Transverse colon (tissue), 3 donors: ENCODE measurements at regions not wholly inside any gene's neighbourhood (a gene's known extent, or its start where the extent isn't known, plus 50 kb on each side); places are given as distances from the start of the nearest gene placed in this dataset.
"Not testable (repeated sequence)": the region's sequence is repeated elsewhere in the genome, so short reads cannot be mapped to it uniquely, and the experiment has no call there.

Source experiments
- EP300 ChIP-seq: sonication (generic); formaldehyde crosslinking; IDR thresholded peaks from one replicate; pipeline ENCODE4 v1.6.1; 2017; ENCODE audit warnings: antibody characterized with exemption, low read depth
- TF ChIP-seq, protein P1 (sequence below), 5 experiments: fragments of 200-600 bp in 3 of 5; fragments of 450-650 bp in 2 of 5; sonication (generic) in 3 of 5; IDR thresholded peaks; 1 replicate in 2 of 5; 2 replicates in 3 of 5; pipeline ENCODE4 v1.5.1; 2016 to 2017; ENCODE audit warnings: antibody characterized with exemption in 5 of 5, inconsistent platforms in 3 of 5, mild to moderate bottlenecking in 2 of 5, moderate library complexity in 1 of 5

- not testable (repeated sequence) for TF ChIP-seq EP300
- TF ChIP-seq, protein P1, sequence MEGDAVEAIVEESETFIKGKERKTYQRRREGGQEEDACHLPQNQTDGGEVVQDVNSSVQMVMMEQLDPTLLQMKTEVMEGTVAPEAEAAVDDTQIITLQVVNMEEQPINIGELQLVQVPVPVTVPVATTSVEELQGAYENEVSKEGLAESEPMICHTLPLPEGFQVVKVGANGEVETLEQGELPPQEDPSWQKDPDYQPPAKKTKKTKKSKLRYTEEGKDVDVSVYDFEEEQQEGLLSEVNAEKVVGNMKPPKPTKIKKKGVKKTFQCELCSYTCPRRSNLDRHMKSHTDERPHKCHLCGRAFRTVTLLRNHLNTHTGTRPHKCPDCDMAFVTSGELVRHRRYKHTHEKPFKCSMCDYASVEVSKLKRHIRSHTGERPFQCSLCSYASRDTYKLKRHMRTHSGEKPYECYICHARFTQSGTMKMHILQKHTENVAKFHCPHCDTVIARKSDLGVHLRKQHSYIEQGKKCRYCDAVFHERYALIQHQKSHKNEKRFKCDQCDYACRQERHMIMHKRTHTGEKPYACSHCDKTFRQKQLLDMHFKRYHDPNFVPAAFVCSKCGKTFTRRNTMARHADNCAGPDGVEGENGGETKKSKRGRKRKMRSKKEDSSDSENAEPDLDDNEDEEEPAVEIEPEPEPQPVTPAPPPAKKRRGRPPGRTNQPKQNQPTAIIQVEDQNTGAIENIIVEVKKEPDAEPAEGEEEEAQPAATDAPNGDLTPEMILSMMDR (IDR thresholded peaks at IDR 0.05) = not testable (repeated sequence)
These were observed 407.8 kb downstream of the GPAT3 start for GRCh38 chr4:83943691-83944090.
